Raji (cell line): ENCODE measurements at regions not wholly inside any gene's neighbourhood (a gene's known extent, or its start where the extent isn't known, plus 50 kb on each side); places are given as distances from the start of the nearest gene placed in this dataset.

ENCODE experiments used
- POLR2A ChIP-seq: IDR thresholded peaks from 2 replicates; pipeline ENCODE4 v1.6.1; 2011; ENCODE audit warnings: low read depth, low read length, control low read depth; ENCODE audit not compliant: insufficient read depth

DNA sequence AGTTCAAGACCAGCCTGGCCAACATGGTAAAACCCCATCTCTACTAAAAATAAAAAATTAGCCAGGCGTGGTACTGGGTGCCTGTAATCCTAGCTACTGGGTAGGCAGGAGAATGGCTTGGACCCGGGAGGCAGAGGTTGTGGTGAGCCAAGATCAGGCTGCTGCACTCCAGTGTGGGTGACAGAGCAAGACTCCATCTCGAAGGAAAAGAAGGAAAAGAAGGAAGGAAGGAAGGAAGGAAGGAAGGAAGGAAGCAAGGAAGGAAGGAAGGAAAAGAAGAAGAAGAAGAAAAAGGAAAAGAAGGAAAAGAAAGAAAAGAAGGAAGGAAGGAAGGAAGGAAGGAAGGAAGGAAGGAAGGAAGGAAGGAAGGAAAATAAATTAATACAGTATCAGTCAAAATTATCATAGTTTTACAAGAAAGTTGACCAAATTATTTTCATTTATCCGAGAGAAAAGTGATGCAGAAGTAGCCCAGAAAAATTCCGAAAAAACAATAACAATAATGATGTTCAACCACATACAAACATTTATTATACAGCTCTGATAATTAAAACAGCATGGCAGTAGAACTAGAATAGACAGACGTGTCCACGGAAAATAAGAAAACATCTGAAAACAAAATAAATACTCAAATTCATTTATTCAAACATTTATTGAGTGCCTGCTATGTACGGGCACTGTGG is 292.4 kb upstream of the MKLN1 start:
- TF ChIP-seq POLR2A, result no peak

DNA sequence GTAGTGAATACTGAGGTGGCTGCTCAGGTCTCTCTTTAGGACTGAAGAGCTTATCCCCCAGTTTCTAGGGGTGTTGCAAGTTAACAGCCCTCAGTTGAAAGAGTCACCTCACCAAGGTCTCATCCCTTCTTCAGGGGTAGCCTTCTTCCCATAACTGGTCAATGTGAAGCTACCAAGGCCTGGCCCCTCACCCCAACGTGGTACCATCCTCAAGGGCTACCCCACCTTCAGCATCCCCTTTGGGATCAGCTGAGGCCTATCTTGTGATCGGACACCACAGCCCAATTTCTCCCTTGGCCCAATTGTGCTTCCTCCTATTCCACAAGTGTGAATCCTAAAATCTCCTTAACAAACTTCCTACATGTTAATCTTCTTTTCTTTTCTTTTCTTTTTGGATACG is 289.5 kb upstream of the MKLN1 start:
- TF ChIP-seq POLR2A, result no peak

DNA sequence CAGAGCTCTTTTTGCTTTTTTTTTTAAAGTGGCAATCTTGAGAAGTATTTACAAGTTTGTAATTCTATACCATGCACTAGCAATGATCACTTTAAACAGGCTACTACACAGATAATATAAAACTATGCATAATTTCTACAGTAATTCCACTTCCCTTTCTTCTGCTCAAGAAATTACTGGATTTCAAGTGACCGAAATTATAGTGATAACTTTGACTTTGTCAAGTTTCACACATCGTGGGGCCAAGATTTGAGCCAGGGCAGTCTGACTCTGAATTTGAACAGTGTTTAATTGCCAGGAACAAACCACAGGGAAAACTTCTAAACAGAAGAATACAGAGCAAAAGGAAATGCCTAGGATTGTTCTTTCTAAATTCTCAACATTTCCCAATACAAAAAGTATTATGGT is 288.3 kb upstream of the MKLN1 start:
- no peak for TF ChIP-seq POLR2A

DNA sequence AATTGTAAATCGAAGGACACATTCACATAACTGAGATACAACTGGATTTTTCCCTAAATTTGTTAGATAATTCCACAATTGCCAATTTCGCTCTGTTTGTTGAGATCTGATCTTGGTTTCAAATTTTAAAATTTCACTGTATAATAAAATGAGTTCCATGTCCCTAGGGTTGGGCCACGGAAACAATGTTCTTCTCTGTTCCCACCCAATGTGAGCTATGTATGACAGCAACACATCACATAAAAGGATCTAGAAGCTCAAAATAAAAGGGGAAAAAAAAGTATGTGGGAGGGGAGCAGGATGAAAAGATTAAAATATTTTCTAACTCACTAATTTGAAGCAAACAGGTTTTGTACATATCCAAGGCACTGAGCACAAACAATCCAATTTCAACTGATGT is 287.8 kb upstream of the MKLN1 start:
- TF ChIP-seq POLR2A, result no peak

DNA sequence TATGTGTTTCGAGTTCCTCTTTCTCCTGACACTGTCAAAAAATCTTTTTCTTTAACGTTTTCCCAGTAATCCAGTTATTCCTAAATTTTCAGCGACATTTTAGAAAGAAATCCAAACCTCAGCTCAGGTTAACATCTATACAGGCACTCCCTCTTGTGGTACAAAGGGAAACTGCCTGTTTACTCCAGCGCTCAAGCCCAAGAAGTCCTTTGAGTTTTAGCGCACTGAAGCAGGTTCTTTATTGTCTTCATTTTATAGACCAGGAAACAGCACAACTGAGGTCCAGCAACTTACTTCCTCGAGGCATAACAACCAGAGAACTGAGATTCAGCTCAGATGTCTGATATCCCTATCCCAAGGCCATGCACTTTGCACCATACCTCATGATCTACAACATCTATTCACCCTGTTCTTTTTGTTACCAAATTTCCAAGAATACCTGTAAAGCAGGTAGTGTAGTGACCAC is 287.2 kb upstream of the MKLN1 start:
- no peak for TF ChIP-seq POLR2A

DNA sequence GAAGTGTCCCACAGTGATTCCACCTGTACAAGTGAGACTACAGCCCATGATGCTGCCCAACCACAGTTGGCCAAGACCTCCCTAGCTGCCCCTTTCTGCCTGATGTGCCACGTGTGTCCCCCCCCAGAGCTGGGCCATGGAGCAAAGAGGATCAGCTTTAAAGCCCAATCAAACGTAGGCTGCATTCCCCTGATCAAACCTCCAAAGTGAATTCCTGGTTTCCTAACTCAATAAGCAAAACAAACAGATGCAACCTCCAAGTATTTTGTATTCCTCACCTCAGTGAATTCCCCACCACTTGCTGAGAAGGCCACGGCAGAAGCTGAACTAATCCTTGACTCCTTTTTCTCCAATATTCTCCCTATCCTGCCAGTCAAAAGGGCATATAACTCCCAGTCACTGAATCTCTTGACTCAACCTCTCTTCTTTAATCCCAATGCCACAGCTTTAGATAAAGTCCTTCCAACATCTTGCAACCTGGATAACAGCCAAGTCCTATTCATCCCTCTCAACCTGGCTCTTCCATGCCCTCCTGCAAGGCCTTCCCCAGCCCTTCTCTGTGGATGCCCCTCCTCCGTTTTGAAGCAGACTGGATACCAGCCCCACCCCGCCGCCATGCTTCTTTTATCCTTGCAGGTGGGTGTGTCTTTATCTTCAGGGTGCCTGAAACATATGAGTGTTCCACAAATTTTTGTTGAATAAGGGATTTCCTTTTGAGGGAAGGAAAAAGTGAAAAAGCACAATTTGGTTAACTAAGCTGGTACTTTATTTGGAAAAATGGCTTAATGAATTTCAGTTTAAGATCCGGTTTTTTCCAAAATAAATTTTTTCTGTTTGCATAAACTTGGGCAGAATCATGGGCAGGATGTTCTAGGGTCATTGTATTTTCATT is 285.2 kb upstream of the MKLN1 start:
- TF ChIP-seq POLR2A, result no peak

DNA sequence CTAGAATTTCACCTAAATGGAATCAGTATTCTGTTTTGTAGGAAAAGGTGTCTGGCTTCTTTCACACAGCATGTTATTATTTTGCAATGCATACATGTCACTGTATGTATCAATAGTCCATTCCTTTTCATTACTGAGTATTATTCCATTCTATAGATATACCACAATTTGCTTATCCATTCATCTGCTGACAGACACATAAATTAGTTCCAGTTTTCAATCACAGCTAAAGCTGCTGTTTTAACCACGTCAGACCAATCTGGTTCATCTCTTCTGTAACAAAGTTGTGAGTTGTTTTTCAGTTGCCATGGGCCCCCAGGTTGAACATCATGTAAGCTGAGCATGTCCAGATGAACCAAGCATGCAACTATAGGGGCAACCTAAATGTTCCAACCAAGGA is 282.1 kb upstream of the MKLN1 start:
- TF ChIP-seq POLR2A, result no peak

DNA sequence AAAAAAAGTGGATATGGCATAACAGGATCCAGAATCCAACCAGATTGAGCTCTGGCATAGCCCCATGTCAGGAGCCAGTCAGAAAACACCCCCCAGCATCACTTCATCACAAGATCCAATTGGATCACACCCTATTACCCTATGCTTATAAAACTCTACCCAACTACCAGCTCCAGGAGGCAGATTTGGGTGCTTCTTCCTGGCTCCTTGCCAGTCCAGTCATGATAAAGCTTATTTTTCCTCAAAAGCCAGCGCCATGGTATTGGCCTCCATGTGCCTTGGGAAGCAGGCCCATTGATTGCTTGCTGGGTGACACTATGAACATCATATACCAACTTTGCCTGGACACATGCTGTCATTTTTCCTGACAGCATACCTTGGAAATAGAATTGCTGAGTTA is 281.4 kb upstream of the MKLN1 start:
- TF ChIP-seq POLR2A, result no peak

DNA sequence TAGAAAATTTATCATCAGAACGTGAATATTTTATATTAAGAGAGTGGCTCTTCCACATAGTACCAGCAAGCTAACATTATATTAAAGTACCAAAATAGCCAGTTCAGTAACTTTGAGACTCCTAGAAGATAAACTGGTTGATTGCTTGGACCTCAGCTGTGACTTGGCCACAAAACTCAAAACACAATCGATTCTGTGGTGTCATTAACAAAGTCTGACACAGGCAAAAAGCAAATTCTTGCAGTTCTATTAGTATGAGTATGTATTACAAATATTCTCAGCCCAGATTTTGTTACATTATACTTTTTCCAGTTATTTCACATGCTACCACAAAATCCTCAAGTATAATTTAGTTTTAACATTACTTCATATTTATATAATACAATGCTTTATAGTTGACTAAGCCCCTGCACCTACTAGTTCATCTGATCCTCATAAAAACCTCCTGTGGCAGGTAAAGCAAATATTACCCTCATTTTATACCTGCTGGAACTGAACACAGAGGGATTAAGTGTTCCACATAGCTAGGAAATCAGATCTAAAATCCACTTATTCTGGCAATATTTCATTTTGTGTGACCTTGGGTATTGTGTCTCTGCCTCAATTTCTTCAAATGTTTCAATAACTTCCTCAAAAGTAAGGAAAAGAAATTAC is 279.9 kb upstream of the MKLN1 start:
- no peak for TF ChIP-seq POLR2A

DNA sequence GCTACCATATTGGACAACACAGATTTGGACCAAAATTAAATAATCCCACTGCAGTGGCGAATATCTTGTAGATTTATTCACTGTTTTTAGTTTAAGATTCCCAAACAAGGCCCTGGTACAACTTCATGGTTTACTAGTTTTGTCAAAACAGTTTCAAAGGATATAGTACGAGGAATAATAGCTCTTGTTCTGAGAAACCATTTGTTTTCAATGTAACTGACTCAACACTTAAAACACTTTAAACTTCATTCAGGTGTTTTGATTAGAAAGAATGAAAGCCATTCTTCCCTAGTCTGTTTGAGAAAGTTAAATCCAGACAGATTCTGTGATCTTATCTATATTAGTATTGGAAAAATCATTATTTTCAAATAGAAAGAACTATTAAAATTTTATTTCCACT is 276.4 kb upstream of the MKLN1 start:
- no peak for TF ChIP-seq POLR2A

DNA sequence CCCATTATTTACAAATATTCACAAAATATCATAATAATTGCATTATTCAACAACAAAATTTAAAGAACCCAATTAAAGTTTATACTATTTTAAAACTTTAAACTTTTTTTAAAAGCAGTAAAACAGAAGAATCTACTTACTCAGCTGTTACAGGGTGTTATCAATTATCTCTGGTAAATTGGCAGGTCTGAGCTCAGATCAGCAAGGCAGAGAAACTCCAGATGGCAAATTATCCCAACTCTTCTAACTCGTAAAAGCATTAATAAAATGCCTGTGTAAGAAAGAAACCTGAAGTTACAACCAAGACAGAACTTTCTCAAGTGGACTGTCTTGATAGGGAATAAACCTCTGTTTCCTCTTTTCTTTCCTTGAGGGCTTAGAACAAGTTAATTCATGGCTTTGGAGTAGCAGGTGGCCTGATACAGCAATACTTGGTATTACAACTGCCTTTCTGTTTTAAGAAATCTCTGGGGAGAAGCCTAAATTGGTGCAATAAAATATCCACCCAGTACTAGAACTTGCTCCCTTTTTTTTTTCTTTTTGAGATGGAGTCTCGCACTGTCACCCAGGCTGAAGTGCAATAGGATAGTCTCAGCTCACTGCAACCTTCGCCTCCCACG is 275.3 kb upstream of the MKLN1 start:
- TF ChIP-seq POLR2A, result no peak

DNA sequence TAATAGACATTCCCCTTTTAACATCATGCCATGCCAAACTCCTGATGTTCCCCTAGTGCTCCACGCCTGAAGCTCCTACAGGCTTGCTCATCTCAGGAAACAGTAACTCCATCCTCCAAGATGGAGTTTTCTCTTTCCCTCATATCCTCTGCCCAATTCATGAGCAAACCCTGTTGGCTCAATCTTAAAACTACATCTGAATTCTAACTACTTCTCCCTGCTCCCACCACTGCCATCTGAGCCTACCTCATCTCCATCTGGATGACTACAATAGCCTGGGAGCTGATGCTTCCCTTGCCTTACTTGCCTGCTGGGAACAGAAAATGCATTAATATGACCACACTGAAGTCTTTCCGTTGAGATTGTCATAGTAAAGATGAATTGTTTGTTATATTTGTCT is 271.7 kb upstream of the MKLN1 start:
- no peak for TF ChIP-seq POLR2A

DNA sequence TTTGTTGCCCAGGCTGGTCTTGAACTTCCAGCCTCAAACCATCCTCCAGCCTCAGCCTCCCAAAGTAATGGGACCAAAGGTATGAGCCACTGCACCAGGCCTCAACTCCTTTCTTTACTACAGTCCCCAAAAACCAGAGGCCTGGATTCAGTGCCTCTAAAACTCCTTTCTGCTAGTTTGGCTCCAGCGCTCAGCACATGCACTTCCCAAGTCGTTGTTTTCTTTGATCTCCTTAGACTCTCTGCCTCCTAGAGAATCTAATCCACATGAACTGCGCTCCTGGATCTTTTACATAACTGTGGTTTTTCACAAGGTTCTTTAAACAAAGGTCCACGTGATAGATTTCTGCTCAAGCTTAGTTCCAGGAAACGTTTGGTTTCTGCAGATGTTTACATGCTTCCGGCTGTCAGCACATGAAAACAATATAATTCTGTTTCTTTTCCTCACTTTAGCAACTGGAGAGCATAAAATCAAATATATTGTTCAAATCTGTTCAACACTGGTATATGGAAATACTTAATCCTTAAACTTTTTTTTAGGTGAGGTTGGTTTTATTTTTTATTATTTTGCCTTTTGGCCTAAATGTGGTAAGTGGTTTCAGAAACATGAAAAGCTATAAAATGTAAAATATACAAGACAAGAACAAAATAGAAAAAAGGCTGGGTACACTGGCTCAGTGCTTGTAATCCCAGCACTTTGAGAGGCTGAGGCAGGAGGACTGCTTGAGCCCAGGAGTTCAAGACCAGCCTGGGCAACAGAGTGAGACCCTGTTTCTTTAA is 270.5 kb upstream of the MKLN1 start:
- TF ChIP-seq POLR2A, result no peak

DNA sequence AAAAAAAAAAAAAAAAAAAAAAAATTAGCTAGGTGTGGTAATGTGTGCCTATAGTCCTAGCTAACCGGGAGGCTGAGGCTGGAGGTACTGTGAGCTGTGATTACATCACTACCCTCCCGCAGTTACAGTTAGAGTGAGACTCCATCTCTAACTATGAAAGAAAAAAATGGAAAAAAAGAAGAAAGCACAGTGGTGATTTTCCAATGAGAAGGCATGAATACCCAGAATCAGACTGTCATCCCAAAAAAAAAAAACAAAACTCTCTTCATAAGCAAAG is 269.9 kb upstream of the MKLN1 start:
- TF ChIP-seq POLR2A, result no peak

DNA sequence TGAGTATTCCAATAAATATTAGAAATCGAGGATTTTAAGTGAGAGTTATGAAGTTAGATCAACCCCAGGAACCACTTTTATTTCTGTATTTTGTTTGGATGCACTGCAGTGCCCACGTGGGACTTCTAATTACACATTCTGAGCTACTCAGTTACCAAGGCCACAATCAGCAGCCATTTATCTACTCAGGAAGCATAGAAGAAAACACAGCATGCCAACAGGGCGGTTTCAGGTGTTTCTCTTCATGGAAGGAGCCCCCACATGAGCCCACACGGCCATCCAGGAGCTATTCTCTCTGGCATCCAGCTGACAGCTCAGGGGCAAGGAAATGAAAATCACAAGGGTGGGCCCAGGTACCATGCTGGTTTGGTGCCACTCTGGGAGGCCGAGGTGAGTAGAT is 266.5 kb upstream of the MKLN1 start:
- TF ChIP-seq POLR2A, result no peak

DNA sequence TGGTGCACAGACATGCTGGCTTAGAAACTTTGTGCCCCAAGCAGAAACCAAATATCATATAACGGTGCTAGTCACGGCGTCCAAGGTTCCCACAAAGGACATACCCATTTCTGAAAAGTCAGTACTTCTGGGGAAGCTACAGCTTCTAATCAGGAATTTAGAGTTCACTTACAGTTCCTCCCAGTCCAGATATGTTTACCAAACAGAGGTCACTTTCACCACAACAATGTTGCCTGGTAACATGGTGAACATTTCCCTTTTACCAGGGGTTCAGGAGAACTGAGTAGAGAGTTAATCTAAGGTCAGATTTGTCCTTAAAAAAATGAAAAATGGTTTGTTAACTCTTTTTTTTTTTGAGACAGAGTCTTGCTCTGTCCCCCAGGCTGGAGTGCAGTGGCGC is 265.9 kb upstream of the MKLN1 start:
- no peak for TF ChIP-seq POLR2A

DNA sequence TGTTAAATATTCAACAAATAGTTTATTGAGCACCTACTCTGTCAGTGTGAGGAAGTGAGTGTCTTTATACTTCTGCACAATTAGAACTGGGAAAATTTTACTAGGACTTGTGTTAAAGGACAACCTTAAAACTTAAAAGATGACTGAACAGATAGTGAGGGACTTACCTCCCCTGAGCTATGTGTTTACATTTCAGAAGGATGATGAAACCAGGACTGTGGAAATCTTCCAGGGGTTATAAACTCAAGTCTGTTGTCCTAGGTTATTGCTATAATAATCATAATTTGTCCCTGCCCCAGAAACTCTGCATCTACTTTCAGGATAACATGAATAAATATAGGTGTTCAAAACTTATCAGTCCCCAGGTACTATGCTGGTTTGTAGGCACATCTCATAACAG is 261.0 kb upstream of the MKLN1 start:
- no peak for TF ChIP-seq POLR2A
